H9 (cell line): ENCODE measurements at regions not wholly inside any gene's neighbourhood (a gene's known extent, or its start where the extent isn't known, plus 50 kb on each side); places are given as distances from the start of the nearest gene placed in this dataset.

Experiments used
- DNase-seq: peaks from one replicate; pipeline ENCODE4 v3.0.0-alpha.2; 2017
- H2AFZ ChIP-seq: one replicate; pipeline ENCODE4 v1.6.1; 2013; ENCODE audit warnings: mild to moderate bottlenecking, low read length, control low read depth, moderate library complexity
- H2AK5ac ChIP-seq: 2 replicates; pipeline ENCODE4 v1.6.1; 2013; ENCODE audit warnings: low read length, control low read depth, mixed read lengths; ENCODE audit not compliant: insufficient read length
- H2BK120ac ChIP-seq: one replicate; pipeline ENCODE4 v1.6.1; 2013; ENCODE audit warnings: low read depth, mild to moderate bottlenecking, low read length, control low read depth, inconsistent platforms; ENCODE audit not compliant: poor library complexity, severe bottlenecking
- H2BK12ac ChIP-seq: 2 replicates; pipeline ENCODE4 v1.6.1; 2013; ENCODE audit warnings: low read length, control low read depth, mixed read lengths, low read depth; ENCODE audit not compliant: insufficient read length
- H2BK15ac ChIP-seq: 2 replicates; pipeline ENCODE4 v1.6.1; 2013; ENCODE audit warnings: low read depth, low read length, control low read depth
- H2BK20ac ChIP-seq: one replicate; pipeline ENCODE4 v1.6.1; 2013; ENCODE audit warnings: low read depth, mild to moderate bottlenecking, low read length, control low read depth, inconsistent platforms; ENCODE audit not compliant: poor library complexity, severe bottlenecking
- H2BK5ac ChIP-seq: 2 replicates; pipeline ENCODE4 v1.6.1; 2013; ENCODE audit warnings: low read length, control low read depth, mixed read lengths; ENCODE audit not compliant: insufficient read length
- H3K14ac ChIP-seq: 2 replicates; pipeline ENCODE4 v1.6.1; 2013; ENCODE audit warnings: low read length, control low read depth; ENCODE audit not compliant: insufficient read depth
- H3K18ac ChIP-seq: 2 replicates; pipeline ENCODE4 v1.6.1; 2013; ENCODE audit warnings: low read depth, mild to moderate bottlenecking, mixed read lengths, low read length, control low read depth; ENCODE audit not compliant: insufficient read length
- H3K23ac ChIP-seq: 2 replicates; pipeline ENCODE4 v1.6.1; 2013; ENCODE audit warnings: low read length, control low read depth, mixed read lengths, low read depth; ENCODE audit not compliant: insufficient read length
- H3K23me2 ChIP-seq: 2 replicates; pipeline ENCODE4 v1.6.1; 2013; ENCODE audit warnings: low read depth, mild to moderate bottlenecking, mixed read lengths, low read length, control low read depth; ENCODE audit not compliant: insufficient read length, poor library complexity, severe bottlenecking
- H3K27ac ChIP-seq: 2 replicates; pipeline ENCODE4 v1.5.1; 2013; ENCODE audit warnings: low read length, control low read depth, mixed read lengths, low read depth; ENCODE audit not compliant: insufficient read length
- H3K27me3 ChIP-seq: 2 replicates; pipeline ENCODE4 v1.6.1; 2013; ENCODE audit warnings: low read length, control low read depth, inconsistent platforms; ENCODE audit not compliant: insufficient read depth
- H3K4ac ChIP-seq: 2 replicates; pipeline ENCODE4 v1.6.1; 2013; ENCODE audit warnings: low read depth, mild to moderate bottlenecking, control low read depth, inconsistent platforms, low read length, moderate library complexity
- H3K4me1 ChIP-seq: 2 replicates; pipeline ENCODE4 v1.6.1; 2013; ENCODE audit warnings: low read length, control low read depth, inconsistent platforms; ENCODE audit not compliant: insufficient read depth
- H3K4me2 ChIP-seq: 2 replicates; pipeline ENCODE4 v1.6.1; 2013; ENCODE audit warnings: low read length, control low read depth, mixed read lengths; ENCODE audit not compliant: insufficient read length, insufficient read depth
- H3K56ac ChIP-seq: 2 replicates; pipeline ENCODE4 v1.6.1; 2013; ENCODE audit warnings: low read depth, mild to moderate bottlenecking, mixed read lengths, low read length, control low read depth; ENCODE audit not compliant: insufficient read length
- H3K79me1 ChIP-seq: 2 replicates; pipeline ENCODE4 v1.6.1; 2013; ENCODE audit warnings: low read depth, mild to moderate bottlenecking, moderate library complexity, low read length, control low read depth, inconsistent platforms; ENCODE audit not compliant: insufficient read depth, poor library complexity, severe bottlenecking
- H3K79me2 ChIP-seq: 2 replicates; pipeline ENCODE4 v1.6.1; 2013; ENCODE audit warnings: low read length, control low read depth, inconsistent platforms; ENCODE audit not compliant: insufficient read depth
- H3K9ac ChIP-seq: 2 replicates; pipeline ENCODE4 v1.6.1; 2013; ENCODE audit warnings: low read length, control low read depth, mixed read lengths; ENCODE audit not compliant: insufficient read length; ENCODE audit errors: extremely low read depth
- H3K9me3 ChIP-seq: one replicate; pipeline ENCODE4 v1.6.1; 2013; ENCODE audit warnings: low read depth, low read length, inconsistent platforms; ENCODE audit not compliant: control insufficient read depth
- H3T11ph ChIP-seq: one replicate; pipeline ENCODE4 v1.6.1; 2013; ENCODE audit warnings: mild to moderate bottlenecking, low read length, control low read depth, inconsistent platforms
- H4K20me1 ChIP-seq: one replicate; pipeline ENCODE4 v1.6.1; 2013; ENCODE audit not compliant: control insufficient read depth, insufficient read length, insufficient read depth
- H4K5ac ChIP-seq: 2 replicates; pipeline ENCODE4 v1.6.1; 2013; ENCODE audit warnings: low read depth, mild to moderate bottlenecking, mixed read lengths, low read length, control low read depth; ENCODE audit not compliant: insufficient read length
- H4K8ac ChIP-seq: replicated peaks from 2 replicates; pipeline ENCODE4 v1.6.1; 2013; ENCODE audit warnings: low read length, control low read depth, mixed read lengths, low read depth; ENCODE audit not compliant: insufficient read length
- H4K91ac ChIP-seq: 2 replicates; pipeline ENCODE4 v1.6.1; 2013; ENCODE audit warnings: low read depth, mild to moderate bottlenecking, moderate library complexity, mixed read lengths, low read length, control low read depth; ENCODE audit not compliant: insufficient read length
- H3K27ac Mint-ChIP-seq, 3 experiments: 2 replicates in 2 of 3; 3 replicates in 1 of 3; pipeline ENCODE4 v1.8.0; 2020 to 2021; ENCODE audit warnings: mixed read lengths in 3 of 3, mild to moderate bottlenecking in 1 of 3, moderate library complexity in 1 of 3
- H3K27me3 Mint-ChIP-seq: 2 replicates; pipeline ENCODE4 v1.8.0; 2021; ENCODE audit warnings: low read depth, mild to moderate bottlenecking, moderate library complexity, mixed read lengths
- H3K36me3 Mint-ChIP-seq, 3 experiments: 2 replicates in 2 of 3; 3 replicates in 1 of 3; pipeline ENCODE4 v1.8.0; 2020 to 2021; ENCODE audit warnings: low read depth in 3 of 3, mixed read lengths in 3 of 3; ENCODE audit not compliant: insufficient read depth in 1 of 3
- H3K4me1 Mint-ChIP-seq, 2 experiments: 2 replicates each; pipeline ENCODE4 v1.8.0; 2020; ENCODE audit warnings: mixed read lengths in 2 of 2
- H3K4me3 Mint-ChIP-seq, 2 experiments: 2 replicates in 1 of 2; 3 replicates in 1 of 2; pipeline ENCODE4 v1.8.0; 2020 to 2021; ENCODE audit warnings: mild to moderate bottlenecking in 2 of 2, mixed read lengths in 2 of 2, moderate library complexity in 1 of 2
- H3K9me3 Mint-ChIP-seq, 2 experiments: 2 replicates in 1 of 2; 3 replicates in 1 of 2; pipeline ENCODE4 v1.8.0; 2020; ENCODE audit warnings: mild to moderate bottlenecking in 2 of 2, mixed read lengths in 2 of 2, moderate library complexity in 1 of 2
- CTCF ChIP-seq: fragments of 200-600 bp; sonication (generic); conservative IDR thresholded peaks from 3 replicates; pipeline ENCODE4 v1.8.0; 2021; ENCODE audit warnings: antibody characterized with exemption, mild to moderate bottlenecking
- WGBS: extraction: QIAGEN DNeasy Blood & Tissue Kit; methylation state at CpG from one replicate; pipeline ENCODE4 v1.1.7; 2013; ENCODE audit warnings: missing lambda C conversion rate, low lambda C conversion rate, mixed read lengths; ENCODE audit not compliant: insufficient read length; ENCODE audit errors: extremely low coverage; 5-methylcytosine and 5-hydroxymethylcytosine counted together

GRCh38 chr15:93466380-93466779, 377.4 kb upstream of the RGMA start:
- Histone ChIP-seq H3K14ac (no peak overlapping the region), H3K18ac (no peak overlapping the region), H2BK5ac (no peak overlapping the region), H3K27ac (no peak overlapping the region), H2AFZ (no peak overlapping the region), H2BK15ac (no peak overlapping the region), H3K79me1 (no peaks in the 10 kb centered on the region), H4K8ac (no peak overlapping the region), H3K27me3 (no peaks in the 10 kb centered on the region), H3K4me2 (no peak overlapping the region), H4K5ac (no peak overlapping the region), H3K56ac (no peak overlapping the region), H3K4me1 (peaks cover 6% of the 10 kb centered on the region; the same call in 1 of the 2 replicates), H3T11ph (no peak overlapping the region), H2BK120ac (no peak overlapping the region), H3K9me3 (no peaks in the 10 kb centered on the region), H2BK12ac (no peak overlapping the region), H4K91ac (no peak overlapping the region), H3K23me2 (no peaks in the 10 kb centered on the region), H3K9ac (no peak overlapping the region), H3K23ac (no peak overlapping the region), H4K20me1 (no peaks in the 10 kb centered on the region), H3K4ac (no peak overlapping the region), H2AK5ac (no peak overlapping the region), H3K79me2 (no peaks in the 10 kb centered on the region), H2BK20ac (no peak overlapping the region)
- peaks cover 37 to 41% of the 10 kb centered on the region in 2 experiments for H3K4me1 Mint-ChIP-seq
- peaks cover 0 to 6% (median 2%) of the 10 kb centered on the region in 3 experiments; a peak in 2 of 7 replicates for H3K36me3 Mint-ChIP-seq
- peaks cover 0 to 3% of the 10 kb centered on the region in 2 experiments; a peak in 2 of 5 replicates for H3K9me3 Mint-ChIP-seq
- no peak overlapping the region for H3K4me3 Mint-ChIP-seq
- WGBS, result no CpG with 5 or more reads among the region's 1 CpG
- peaks cover 4% of the 10 kb centered on the region for H3K27me3 Mint-ChIP-seq
- no peak overlapping the region for H3K27ac Mint-ChIP-seq
- no peak for DNase-seq
- no peak for TF ChIP-seq CTCF
